ENCODE measurements at regions not wholly inside any gene's neighbourhood (a gene's known extent, or its start where the extent isn't known, plus 50 kb on each side); places are given as distances from the start of the nearest gene placed in this dataset.

- TF ChIP-seq, protein P1, sequence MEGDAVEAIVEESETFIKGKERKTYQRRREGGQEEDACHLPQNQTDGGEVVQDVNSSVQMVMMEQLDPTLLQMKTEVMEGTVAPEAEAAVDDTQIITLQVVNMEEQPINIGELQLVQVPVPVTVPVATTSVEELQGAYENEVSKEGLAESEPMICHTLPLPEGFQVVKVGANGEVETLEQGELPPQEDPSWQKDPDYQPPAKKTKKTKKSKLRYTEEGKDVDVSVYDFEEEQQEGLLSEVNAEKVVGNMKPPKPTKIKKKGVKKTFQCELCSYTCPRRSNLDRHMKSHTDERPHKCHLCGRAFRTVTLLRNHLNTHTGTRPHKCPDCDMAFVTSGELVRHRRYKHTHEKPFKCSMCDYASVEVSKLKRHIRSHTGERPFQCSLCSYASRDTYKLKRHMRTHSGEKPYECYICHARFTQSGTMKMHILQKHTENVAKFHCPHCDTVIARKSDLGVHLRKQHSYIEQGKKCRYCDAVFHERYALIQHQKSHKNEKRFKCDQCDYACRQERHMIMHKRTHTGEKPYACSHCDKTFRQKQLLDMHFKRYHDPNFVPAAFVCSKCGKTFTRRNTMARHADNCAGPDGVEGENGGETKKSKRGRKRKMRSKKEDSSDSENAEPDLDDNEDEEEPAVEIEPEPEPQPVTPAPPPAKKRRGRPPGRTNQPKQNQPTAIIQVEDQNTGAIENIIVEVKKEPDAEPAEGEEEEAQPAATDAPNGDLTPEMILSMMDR (IDR thresholded peaks at IDR 0.05; ENCODE audit: low read length) = no peak
- TF ChIP-seq EZH2phosphoT487 (IDR thresholded peaks at IDR 0.05; ENCODE audit: low read length) = no peak
These were observed 114.8 kb upstream of the TDRD3 start for GRCh38 chr13:60282186-60282585.

Measured in MM.1S (cell line).